ENCODE measurements at regions not wholly inside any gene's neighbourhood (a gene's known extent, or its start where the extent isn't known, plus 50 kb on each side); places are given as distances from the start of the nearest gene placed in this dataset.
"Not testable (repeated sequence)": the region's sequence is repeated elsewhere in the genome, so short reads cannot be mapped to it uniquely, and the experiment has no call there.

DNA sequence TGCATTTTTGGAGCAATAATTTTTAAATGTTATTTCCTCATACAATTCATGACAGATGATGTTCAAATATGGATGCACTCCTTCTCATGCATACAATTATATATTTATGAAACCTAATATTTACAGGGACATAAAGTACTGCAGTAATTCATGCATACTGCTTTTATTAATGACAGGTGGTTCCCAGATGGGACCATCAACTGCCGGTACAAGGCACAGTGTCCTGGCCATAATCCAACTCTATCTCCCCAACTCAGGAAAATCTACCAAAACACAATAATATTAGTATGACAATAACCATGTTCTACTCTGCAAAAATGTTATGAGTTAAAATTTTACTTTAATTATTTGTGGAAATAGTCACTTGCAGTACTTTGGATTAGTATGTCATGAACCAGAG lies 77.8 kb downstream of the VIP start:
- TF ChIP-seq, protein P1, sequence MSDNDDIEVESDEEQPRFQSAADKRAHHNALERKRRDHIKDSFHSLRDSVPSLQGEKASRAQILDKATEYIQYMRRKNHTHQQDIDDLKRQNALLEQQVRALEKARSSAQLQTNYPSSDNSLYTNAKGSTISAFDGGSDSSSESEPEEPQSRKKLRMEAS (IDR thresholded peaks at IDR 0.05; ENCODE audit: low read depth, low read length), result no peak
- no peak for TF ChIP-seq POLR2A (IDR thresholded peaks at IDR 0.05; ENCODE audit: extremely low read depth, insufficient read length)
- H3K4me3 ChIP-seq (ENCODE audit: low read depth, low read length), result no peak overlapping the region
- no peak for DNase-seq (ENCODE audit: low read depth)

DNA sequence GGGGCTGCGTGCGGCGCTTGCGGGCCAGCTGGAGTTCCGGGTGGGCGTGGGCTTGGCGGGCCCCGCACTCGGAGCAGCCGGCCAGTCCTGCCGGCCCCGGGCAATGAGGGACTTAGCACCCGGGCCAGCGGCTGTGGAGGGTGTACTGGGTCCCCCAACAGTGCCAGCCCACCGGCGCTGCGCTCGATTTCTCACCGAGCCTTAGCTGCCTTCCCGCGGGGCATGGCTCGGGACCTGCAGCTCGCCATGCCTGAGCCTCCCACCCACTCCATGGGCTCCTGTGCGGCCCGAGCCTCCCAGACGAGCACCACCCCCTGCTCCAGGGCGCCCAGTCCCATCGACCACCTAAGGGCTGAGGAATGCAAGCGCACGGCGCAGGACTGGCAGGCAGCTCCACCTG lies 83.8 kb downstream of the VIP start:
- DNase-seq (ENCODE audit: low read depth); H3K4me3 ChIP-seq (ENCODE audit: low read depth, low read length): not testable (repeated sequence)

DNA sequence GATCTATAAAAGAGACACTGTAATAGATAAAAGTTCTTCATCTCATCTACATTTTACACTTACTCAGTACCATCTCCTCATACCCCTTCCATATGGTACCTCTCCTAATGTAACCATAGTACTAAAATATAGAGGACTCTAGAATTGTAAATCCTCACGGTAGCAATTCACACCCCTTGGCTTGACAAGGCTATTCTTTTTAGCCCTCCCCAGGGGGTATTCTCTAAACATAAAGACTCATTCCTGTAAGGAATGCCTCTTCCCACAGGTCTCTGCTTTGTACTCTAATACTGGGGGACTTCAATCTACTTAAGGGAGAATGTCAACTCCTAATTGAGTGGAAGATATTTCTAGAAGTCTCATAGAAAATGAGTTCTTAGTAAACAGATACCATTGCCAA lies 85.9 kb downstream of the VIP start:
- TF ChIP-seq MYC (IDR thresholded peaks at IDR 0.05; ENCODE audit: low read depth, low read length), result no peak
- TF ChIP-seq, protein P1 (IDR thresholded peaks at IDR 0.05; ENCODE audit: low read depth, low read length), result no peak
- TF ChIP-seq POLR2A (IDR thresholded peaks at IDR 0.05; ENCODE audit: extremely low read depth, insufficient read length), result no peak
- TF ChIP-seq, protein P2, sequence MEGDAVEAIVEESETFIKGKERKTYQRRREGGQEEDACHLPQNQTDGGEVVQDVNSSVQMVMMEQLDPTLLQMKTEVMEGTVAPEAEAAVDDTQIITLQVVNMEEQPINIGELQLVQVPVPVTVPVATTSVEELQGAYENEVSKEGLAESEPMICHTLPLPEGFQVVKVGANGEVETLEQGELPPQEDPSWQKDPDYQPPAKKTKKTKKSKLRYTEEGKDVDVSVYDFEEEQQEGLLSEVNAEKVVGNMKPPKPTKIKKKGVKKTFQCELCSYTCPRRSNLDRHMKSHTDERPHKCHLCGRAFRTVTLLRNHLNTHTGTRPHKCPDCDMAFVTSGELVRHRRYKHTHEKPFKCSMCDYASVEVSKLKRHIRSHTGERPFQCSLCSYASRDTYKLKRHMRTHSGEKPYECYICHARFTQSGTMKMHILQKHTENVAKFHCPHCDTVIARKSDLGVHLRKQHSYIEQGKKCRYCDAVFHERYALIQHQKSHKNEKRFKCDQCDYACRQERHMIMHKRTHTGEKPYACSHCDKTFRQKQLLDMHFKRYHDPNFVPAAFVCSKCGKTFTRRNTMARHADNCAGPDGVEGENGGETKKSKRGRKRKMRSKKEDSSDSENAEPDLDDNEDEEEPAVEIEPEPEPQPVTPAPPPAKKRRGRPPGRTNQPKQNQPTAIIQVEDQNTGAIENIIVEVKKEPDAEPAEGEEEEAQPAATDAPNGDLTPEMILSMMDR (IDR thresholded peaks at IDR 0.05; ENCODE audit: low read depth, low read length), result no peak
- DNase-seq (ENCODE audit: low read depth), result no peak
- no peak overlapping the region for H3K4me3 ChIP-seq (ENCODE audit: low read depth, low read length)

GRCh38 chr6:152845421-152845820 lies 94.8 kb downstream of the VIP start:
- TF ChIP-seq POLR2A (IDR thresholded peaks at IDR 0.05; ENCODE audit: extremely low read depth, insufficient read length) (no peak), MYC (IDR thresholded peaks at IDR 0.05; ENCODE audit: low read depth, low read length) (no peak)
- TF ChIP-seq, protein P2 (IDR thresholded peaks at IDR 0.05; ENCODE audit: low read depth, low read length), result no peak
- TF ChIP-seq, protein P1 (IDR thresholded peaks at IDR 0.05; ENCODE audit: low read depth, low read length), result no peak
- DNase-seq (ENCODE audit: low read depth), result no peak
- H3K4me3 ChIP-seq (ENCODE audit: low read depth, low read length), result no peak overlapping the region

GRCh38 chr6:152846825-152847224 lies 96.2 kb downstream of the VIP start:
- DNase-seq (ENCODE audit: low read depth), result peak; percentile 27
- TF ChIP-seq POLR2A (IDR thresholded peaks at IDR 0.05; ENCODE audit: extremely low read depth, insufficient read length), result no peak
- TF ChIP-seq, protein P2 (IDR thresholded peaks at IDR 0.05; ENCODE audit: low read depth, low read length), result no peak
- TF ChIP-seq, protein P1 (IDR thresholded peaks at IDR 0.05; ENCODE audit: low read depth, low read length), result no peak
- TF ChIP-seq MYC (IDR thresholded peaks at IDR 0.05; ENCODE audit: low read depth, low read length), result no peak
- H3K4me3 ChIP-seq (ENCODE audit: low read depth, low read length), result no peak overlapping the region

- TF ChIP-seq, protein P2 (IDR thresholded peaks at IDR 0.05; ENCODE audit: low read depth, low read length), result no peak
- TF ChIP-seq, protein P1 (IDR thresholded peaks at IDR 0.05; ENCODE audit: low read depth, low read length), result 0 out of 2 replicates have a peak, but pooled peaks have one; percentile 14
- H3K4me3 ChIP-seq (ENCODE audit: low read depth, low read length), result no peak overlapping the region
- DNase-seq (ENCODE audit: low read depth), result no peak
Measured at GRCh38 chr6:152848919-152849318, 98.3 kb downstream of the VIP start.

GRCh38 chr6:152854086-152854795 lies 103.6 kb downstream of the VIP start:
- H3K4me3 ChIP-seq (ENCODE audit: low read depth, low read length), result no peak overlapping the region
- no peak for DNase-seq (ENCODE audit: low read depth)
- no peak for TF ChIP-seq POLR2A (IDR thresholded peaks at IDR 0.05; ENCODE audit: extremely low read depth, insufficient read length)
- no peak for TF ChIP-seq MYC (IDR thresholded peaks at IDR 0.05; ENCODE audit: low read depth, low read length)
- TF ChIP-seq, protein P1 (IDR thresholded peaks at IDR 0.05; ENCODE audit: low read depth, low read length), result no peak
- TF ChIP-seq, protein P2 (IDR thresholded peaks at IDR 0.05; ENCODE audit: low read depth, low read length), result no peak
